A673 (cell line): ENCODE measurements at regions not wholly inside any gene's neighbourhood (a gene's known extent, or its start where the extent isn't known, plus 50 kb on each side); places are given as distances from the start of the nearest gene placed in this dataset.

Experiments
- EZH2 ChIP-seq: fragments of 200-600 bp; sonication (generic); IDR thresholded peaks from 2 replicates; pipeline ENCODE4 v1.6.1; 2017; ENCODE audit warnings: borderline replicate concordance, low read depth, mild to moderate bottlenecking, mixed read lengths, antibody characterized with exemption, low read length; ENCODE audit not compliant: poor library complexity, severe bottlenecking
- TF ChIP-seq, protein P1 (sequence below): fragments of 300-800, 200-600 bp; sonication (generic); conservative IDR thresholded peaks from 2 replicates; pipeline ENCODE4 v1.5.1; 2017; ENCODE audit warnings: low read depth, mild to moderate bottlenecking, antibody characterized with exemption, low read length, moderate library complexity, mixed read lengths

DNA sequence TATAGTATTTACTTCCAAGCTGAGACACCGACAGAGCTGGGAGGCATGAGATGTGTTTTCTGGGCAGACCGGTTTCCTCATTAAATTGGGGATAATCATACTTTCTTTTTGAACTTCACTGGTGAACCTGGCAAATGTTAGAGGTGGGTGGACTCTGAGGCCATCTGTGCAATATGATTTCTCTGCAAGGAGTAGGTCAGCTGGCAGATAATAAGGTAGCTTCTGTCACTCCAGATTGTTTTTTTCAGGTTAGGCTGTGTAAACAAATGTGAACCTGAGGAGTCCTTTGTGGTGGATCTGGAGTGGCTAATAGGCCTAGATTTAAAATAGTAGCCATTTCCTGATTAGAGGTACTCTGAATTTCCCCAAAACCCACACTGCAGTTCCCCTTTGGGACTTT lies 75.4 kb upstream of the S1PR3 start:
- TF ChIP-seq EZH2: no peak
- TF ChIP-seq, protein P1, sequence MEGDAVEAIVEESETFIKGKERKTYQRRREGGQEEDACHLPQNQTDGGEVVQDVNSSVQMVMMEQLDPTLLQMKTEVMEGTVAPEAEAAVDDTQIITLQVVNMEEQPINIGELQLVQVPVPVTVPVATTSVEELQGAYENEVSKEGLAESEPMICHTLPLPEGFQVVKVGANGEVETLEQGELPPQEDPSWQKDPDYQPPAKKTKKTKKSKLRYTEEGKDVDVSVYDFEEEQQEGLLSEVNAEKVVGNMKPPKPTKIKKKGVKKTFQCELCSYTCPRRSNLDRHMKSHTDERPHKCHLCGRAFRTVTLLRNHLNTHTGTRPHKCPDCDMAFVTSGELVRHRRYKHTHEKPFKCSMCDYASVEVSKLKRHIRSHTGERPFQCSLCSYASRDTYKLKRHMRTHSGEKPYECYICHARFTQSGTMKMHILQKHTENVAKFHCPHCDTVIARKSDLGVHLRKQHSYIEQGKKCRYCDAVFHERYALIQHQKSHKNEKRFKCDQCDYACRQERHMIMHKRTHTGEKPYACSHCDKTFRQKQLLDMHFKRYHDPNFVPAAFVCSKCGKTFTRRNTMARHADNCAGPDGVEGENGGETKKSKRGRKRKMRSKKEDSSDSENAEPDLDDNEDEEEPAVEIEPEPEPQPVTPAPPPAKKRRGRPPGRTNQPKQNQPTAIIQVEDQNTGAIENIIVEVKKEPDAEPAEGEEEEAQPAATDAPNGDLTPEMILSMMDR: no peak
